NCI-H146 (cell line): ENCODE measurements at regions not wholly inside any gene's neighbourhood (a gene's known extent, or its start where the extent isn't known, plus 50 kb on each side); places are given as distances from the start of the nearest gene placed in this dataset.
"Not testable (repeated sequence)": the region's sequence is repeated elsewhere in the genome, so short reads cannot be mapped to it uniquely, and the experiment has no call there.

Source experiments
- DNase-seq: peaks from one replicate; lab custom pipeline; 2025; lab: John Stamatoyannopoulos, UW

DNA sequence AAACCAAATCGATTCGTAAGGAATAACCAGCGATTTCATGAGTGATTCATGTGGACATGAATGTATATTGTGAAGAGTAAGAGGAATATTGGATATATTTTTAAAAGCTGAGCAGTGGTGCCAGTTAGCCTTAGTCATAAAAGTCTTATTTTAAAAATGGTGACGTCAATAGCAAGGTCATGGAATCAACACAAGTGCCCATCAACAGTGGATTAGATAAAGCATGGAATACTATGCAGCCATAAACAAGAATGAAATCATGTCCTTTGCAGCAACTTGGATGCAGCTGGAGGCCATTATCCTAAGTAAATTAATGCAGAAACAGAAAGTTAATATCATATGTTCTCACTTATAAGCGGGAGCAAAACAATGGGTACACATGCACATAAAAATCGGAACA is 89.0 kb upstream of the STOX2 start:
- DNase-seq: no peak

DNA sequence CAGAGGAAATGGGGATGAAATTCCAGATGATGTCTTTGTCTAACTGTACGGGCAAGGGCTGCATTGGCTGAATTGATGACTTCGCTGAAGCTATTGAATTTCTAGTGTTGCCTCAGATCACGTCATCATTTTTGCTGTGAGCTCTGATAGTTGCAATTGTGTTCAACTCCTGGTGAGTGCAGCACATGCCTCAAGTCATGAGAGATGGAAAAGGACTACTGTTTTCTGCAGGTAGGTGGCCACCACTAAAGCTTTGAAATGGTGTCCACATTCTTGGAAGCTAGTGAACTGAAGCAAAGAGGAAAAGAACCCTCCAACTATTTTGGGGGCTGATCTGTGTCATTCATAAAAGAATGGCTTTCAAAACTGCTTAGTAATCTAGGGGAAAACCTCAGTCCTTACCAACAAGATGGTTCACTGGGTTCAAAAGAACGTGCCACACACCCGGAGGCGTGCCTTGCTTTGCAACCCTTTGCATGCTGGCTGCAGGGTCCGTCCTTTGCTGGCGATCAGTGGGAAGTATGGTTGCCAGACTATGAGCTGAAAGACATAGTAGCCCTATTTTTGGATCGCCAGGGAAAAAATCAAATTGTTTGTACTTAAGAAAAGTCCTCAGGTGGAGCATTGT is 88.1 kb upstream of the STOX2 start:
- no peak for DNase-seq

DNA sequence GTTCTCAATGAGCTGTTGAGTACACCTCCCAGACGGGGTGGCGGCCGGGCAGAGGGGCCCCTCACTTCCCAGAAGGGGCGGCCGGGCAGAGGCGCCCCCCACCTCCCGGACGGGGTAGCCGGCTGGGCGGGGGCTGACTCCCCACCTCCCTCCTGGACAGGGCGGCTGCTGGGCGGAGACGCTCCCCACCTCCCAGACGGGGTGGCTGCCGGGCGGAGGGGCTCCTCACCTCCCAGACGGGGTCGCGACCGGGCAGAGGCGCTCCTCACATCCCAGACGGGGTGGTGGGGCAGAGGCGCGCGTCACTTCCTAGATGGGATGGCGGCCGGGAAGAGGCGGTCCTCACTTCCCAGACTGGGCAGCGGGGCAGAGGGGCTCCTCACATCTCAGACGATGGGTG is 86.5 kb upstream of the STOX2 start:
- not testable (repeated sequence) for DNase-seq

DNA sequence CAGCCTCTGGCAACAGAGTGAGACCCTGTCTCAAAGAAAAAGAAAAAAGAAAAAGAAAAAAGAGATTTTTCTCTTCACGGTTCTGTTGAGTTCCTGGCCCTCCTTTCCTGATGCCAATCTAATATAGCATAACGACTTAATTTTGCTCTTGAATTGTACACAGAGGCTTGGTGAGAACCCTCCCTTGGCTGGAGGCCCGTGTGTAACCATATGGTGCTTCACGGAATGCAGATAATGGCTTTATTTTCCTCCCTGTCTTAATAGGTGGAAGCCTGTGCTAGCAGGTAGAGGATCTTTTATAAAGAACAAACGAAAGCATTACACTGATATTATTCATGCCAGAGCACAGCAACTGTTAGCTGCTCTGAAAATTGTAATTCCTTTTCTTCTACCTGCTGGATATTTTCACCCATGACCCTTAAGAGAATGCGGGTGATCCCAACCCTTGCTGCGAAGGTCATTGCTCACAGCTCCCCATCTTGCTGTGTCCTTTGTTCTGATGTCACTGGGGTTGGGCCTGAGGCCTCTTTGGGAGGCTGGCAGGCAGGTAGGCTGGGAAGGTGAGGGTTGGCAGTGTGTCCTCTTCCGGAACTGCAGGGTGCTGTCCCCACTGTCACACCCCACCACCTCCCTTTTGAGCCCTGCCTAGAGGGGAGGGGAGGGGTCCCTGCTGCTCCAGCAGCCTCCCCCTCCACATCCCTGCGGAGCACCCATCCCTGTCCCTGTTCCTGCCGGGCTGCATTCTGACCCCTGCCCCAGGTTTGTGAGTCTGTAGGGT is 83.8 kb upstream of the STOX2 start:
- no peak for DNase-seq

DNA sequence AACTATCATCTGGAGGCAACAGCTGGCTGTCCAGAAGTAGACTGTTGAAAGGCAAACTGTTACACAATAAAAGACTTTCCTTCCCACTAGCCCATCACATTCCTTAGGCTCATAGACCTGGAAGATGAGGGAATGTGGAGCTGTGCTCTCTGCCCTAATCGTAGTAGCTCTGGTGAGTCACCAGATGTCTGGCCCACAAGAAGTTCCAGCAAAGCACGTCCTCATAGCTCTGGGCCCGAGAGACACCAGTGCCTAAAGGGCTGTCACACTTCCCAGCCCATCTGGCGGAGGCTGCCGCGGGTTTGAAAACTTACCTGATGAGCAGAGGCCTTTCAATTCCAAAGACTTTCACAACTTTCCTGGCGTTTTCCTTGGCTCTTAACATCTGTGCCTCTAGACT is 81.7 kb upstream of the STOX2 start:
- no peak for DNase-seq

DNA sequence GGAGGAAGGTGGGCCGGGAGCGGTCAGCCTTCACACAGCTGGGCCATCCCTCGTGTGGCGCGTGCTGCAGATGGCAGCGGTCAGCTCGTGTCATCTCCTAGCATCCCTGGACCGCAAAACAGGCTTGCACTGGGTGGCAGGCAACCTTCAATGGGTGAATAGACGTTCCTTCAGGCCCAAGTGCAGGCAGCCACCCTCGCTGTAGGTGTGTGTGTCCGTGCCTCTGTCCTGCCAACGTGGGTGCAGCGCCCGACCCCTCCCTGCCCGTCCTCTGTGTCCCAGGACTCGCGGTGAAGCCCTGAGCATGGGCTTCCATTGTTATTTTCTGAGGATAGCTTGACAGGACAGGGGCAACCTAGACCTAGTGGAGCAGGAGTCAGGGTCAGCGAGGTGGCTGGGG is 79.8 kb upstream of the STOX2 start:
- no peak for DNase-seq

DNA sequence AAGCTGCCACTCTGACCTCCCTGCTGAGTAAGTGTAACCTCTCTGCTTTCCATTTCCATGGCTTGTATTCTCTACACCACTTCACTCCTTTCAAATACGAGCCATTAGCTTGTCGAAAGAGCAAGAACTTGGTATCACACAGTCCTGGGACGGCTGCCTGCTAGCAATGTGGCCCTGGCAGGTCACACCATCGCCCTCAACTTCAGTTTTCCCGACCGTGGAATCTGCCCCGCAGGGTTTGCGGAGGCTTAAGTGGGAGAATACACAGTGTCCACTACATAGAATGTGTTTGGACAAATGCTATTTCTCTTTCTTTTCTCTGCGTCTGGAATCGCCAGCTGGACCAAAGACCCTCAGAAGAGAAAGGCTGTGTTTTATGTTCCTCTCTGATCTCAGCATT is 78.6 kb upstream of the STOX2 start:
- DNase-seq: no peak

DNA sequence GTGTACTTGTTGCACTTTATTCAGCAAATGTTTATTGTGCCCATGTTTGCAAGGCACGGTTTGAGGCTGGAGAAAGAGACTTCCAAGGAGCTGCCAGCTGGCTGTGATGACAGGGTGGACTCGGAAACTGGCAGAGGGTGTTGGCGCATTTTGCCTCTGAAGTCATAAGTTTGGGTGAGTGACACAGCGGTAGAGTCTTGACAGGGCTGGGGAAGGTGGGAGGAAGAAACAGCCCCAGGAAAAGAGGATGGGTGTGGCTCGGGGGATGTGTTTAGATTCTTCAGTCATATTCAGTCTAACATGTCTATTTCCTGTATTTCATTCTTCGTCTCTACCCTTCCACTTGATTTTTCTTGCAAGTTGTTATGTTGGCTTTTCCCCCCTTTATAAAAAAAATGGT is 77.0 kb upstream of the STOX2 start:
- no peak for DNase-seq

DNA sequence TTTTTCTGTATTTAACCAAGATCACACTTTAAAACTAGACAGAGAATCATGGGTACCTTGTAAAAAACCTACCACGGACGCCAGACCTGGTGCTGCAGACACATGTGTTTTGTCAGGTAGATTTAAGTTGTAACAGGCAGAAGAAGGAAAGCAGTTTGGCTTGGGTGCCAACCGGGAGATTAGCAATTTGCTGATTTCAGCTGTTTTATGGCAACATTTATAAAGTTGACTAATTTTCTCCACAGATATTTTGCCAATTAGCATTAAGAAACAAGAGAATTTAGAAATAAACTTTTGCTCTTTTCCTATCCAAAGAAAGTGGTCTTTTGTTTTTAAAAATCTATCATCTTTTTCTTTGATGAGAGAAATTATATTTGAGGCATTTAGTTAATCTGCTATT is 76.3 kb upstream of the STOX2 start:
- DNase-seq: no peak

DNA sequence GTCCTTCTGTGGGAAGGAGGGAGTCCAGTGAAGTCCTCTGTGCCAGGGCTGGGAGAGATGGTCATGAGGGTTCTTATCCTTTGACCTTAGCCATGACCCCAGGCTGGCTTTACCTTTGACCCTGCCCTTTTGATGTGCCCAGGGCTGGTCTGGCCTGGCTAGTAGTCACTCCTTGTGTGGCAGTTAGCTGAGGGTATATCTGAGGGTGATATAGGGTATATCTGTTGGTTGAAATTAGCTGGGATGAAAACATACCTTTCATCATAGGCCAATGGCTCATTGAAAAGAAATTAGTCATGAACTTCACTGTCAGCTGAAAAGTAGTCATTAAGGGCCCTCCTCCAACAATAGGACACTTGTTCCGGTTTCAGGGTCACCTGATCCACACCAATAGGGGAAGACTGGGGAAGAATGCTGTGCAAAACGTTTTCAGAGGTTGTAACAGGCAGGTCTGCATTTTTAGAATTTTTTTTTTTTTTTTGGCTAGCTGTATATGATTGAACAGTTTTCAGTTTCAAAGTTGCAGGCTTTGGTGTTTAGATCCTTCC is 74.6 kb upstream of the STOX2 start:
- DNase-seq: no peak

DNA sequence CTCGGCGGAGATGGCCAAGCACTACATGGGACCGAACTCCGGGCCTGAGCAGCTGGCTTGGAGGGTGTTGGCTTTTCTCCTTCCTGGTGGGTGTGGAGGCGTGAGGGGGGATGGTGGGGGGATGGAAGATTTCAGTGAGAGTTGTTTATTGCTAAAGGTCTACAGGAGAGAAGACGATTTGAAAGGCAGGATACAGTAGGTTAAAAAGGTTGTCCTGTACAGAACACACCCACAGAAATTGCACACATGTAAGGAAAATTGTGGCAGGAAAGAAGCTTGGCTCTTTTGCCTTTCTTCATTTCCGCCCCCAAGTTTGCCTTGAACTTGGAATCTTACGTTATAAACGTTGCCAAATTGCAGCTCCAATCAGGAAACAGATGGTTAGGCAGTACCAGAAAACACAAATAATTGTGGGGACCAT is 74.1 kb upstream of the STOX2 start:
- no peak for DNase-seq

DNA sequence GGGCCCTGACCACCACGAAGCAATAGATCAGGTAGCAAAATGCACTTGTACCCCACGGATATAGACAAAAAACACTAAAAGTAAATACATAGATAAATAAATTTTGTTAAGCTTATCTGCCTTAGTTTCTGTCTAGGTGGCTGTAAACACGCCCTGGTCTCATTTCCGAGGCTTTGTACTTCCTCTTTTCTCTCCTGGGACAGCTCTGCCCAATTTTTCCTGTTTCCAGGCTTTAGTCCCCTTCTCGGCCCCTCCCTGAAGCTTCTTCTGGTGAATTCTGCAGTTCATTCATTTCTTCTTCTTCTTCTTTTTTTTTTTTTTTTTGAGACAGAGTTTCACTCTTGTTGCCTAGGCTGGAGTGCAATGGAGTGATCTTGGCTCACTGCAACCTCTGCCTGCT is 73.4 kb upstream of the STOX2 start:
- no peak for DNase-seq

DNA sequence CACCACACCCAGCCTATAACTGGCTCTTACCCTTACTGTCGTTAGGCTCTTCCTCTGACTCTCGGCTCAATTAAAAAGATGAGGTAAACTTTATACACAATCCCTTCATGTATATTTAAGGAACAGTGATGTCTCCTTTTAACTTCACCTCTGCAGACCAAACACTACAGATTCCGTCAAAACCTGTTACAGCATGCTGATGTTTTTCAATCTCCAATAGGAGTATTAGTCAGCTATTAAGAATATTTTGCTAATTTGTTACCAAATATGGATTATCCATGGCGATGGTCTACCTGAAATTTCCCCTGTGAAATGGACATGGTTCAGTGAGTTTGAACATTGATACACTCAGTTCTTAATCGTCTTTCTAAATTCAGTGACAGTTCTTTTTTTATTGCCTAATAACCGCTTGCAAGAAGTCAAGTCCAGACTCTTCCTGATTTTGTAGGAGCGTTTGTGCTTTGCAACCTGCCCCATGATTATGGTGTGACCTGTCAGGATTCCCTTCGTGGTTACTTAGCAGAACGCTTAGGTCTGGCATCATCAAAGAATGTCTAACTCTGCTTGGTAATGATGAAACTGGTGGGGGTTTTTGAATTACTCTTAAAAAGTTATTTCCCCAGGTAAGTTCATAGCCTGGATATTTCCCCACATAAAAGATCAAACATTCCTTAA is 72.2 kb upstream of the STOX2 start:
- DNase-seq: no peak

DNA sequence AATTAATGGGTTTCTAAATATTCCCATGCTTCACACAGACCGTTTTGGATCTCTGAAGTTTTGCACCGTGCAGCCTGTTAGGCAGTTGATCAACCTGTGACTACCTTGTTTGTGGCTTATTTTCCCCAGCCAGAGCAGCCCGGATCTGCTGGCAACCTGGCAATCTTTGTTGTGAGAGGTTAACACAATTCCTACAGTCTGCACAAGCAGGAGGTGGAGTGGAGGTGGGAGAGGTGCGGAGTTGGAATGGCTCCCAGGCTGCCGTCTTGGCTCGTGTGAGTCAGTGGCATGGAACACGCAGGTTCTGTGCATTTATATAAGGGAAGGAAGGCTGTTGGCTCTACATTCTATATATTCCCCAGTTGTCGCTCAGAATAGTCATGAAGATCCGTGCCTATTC is 70.9 kb upstream of the STOX2 start:
- DNase-seq: no peak

DNA sequence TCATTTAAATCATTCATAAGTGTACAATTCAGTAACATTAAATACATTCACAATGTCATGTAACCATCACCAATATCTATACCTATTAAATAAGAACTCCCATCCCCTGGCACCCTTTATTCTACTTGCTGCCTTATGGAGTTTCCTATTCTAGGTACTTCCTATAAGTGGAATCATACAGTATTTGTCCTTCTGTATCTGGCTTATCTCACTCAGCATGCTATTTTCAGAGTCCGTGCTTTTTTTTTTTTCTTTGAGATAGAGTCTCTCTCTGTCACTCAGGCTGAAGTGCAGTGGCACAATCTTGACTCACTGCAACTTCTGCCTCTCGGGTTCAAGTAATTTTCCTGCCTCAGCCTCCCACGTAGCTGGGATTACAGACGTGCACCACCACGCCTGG is 67.9 kb upstream of the STOX2 start:
- no peak for DNase-seq

DNA sequence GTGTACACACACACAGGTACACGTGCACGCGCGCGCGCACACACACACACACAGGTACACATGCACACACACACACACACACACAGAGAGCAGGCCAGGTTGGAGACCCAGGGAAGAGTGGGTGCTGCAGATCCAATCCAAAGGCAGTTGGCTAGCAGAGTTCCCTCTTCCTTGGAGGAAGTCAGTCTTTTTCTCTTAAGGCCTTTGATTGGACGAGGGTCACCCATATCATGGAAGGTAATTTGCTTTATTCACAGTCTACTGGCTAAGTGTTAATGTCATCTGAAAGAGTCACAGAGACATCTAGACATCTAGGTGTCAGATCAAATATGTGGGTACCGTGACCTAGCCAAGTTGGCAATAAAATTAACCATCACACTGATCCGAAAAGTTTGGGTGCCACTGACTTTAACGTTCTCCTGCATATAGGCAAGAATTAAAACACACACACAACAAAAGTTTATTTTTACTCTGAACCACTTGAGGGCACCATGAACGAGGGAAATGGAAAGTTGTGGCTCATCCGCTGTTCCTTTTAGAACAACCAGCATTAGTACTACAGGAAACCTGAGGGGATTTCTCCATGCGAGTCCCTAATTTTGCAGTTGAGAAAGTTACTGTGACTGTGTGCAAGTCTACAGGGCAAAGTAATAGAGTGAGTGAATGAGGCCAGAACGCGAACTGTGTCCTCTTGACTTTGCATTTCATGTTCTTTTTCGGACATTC is 66.0 kb upstream of the STOX2 start:
- no peak for DNase-seq

DNA sequence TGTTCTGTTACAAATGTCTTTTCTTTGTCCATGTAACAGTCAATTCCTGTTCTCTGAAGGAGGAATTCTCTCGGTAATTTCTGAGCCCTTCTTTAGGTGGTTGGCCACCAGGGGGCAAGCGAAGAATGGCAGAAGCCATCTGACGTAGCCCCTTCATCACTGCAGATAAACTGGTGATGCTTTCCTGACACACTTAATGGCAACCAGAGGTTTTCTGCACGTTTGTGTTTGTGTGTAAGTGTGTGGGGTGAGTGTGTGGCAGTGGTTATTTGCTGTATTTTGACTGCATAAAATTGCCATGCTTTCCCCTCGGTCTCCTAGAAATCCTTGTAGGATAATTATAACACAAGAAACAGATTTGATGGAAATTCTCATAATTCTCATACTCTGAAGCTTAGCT is 64.8 kb upstream of the STOX2 start:
- DNase-seq: peak; percentile 45

DNA sequence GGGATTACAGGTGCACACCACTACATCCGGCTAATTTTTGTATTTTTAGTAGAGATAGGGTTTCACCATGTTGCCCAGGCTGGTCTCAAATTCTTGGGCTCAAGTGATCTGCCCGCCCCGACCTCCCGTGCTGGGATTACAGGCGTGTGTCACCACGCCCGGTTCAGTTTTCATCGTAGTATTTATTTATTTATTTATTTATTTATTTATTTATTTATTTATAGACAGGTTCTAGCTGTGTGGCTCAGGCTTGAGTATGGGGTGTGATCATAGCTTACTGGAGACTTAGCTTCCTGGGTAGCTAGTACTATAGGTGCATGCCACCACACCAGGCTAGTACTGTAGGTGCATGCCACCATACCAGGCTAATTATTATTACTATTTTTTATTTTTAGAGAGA is 64.1 kb upstream of the STOX2 start:
- DNase-seq: no peak

DNA sequence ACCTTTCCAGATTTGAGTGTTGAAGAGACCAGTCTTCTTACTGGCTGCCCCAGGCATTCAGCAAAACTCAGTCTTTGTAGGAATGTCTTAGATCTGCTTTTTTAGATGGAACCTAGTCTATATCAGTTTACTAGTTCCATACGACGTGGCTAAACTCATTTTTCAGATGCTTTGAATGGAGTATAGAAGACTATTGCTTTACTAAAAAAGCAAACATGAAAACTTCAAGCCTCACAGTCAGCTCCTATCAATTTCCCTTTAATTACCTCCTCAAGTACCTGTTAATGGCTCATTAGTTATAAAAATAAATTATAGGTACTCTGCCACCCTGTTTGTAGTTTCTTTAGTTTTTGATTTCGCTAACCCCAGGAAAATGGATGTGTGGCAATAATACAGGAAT is 63.0 kb upstream of the STOX2 start:
- DNase-seq: no peak

DNA sequence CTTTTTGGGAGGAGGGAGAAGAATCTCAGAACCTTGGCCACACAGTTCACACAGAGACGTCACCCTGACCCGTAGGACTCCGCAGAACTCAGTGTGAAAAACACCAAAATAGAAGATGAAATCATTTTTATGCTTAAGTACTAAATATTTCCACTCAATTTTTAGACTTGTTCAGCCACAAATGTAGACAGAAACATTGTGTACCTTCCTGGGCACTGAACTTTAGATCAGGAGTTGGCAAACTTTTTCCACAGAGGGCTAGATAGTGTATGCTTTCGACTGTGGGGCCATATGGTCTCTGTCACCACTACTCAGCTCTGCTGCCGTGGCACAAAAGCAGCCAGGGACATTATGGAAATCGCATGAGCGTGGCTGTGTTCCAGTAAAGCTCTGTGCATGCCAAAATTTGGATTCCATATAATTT is 61.8 kb upstream of the STOX2 start:
- no peak for DNase-seq

DNA sequence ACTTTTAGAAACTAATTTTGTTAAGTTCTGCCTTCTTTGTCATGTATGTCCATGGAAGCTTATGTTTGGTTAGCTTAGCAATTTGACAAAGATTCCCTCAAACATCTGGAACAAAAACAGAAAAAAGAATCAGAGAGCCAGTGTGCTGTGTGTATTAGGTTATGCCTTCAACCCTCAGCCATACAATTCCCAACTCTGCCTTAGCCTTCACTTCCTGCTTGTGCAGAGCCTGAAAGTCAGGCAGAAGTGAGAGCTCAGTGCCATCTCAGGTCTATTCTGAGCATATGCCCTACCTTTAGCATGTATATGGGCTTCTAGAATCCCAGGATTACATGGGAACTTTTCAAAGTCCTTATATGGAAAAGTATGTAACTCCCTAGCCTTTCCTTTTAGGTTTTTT is 58.2 kb upstream of the STOX2 start:
- DNase-seq: no peak

DNA sequence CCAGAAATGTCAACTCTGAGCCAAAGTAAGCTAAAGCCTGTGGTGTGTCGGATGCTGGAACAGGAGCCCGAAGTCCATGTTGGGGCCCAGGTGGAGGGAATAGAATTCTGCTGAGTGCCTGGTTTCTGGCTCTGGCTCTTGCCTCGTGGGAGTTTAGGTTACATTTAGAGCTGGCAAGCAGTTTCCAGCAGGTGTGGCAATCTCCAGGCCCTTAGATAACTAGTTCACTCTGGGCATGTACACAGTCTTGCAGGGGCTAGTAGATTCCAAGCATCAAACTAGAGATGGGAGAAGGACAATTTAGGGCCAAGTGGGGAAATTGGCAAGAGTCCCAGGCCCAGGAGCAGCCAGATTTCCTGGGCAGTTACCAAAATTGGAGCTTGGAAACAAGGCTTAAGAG is 56.3 kb upstream of the STOX2 start:
- DNase-seq: no peak
